AG04449 (cell line): ENCODE measurements at regions not wholly inside any gene's neighbourhood (a gene's known extent, or its start where the extent isn't known, plus 50 kb on each side); places are given as distances from the start of the nearest gene placed in this dataset.

Experiments
- CTCF ChIA-PET: fragments of 350-600 bp; formaldehyde crosslinking; extraction: SDS; loops from one replicate; lab custom pipeline; 2021; ENCODE audit warnings: antibody characterized with exemption; lab: Yijun Ruan, JAX
- POLR2A ChIA-PET: fragments of 400-600, 350-600 bp; formaldehyde crosslinking; extraction: SDS; loops from one replicate; lab custom pipeline; 2020; ENCODE audit warnings: antibody characterized with exemption, inconsistent platforms; lab: Yijun Ruan, JAX
- DNase-seq: peaks from one replicate; pipeline ENCODE4 v3.0.0-alpha.2; 2010; ENCODE audit warnings: low read depth, low spot score
- H3K4me3 ChIP-seq: 2 replicates; pipeline ENCODE4 v1.5.1; 2011; ENCODE audit warnings: low read depth, mild to moderate bottlenecking, control low read depth, low read length
- CTCF ChIP-seq: IDR thresholded peaks from one replicate; pipeline ENCODE4 v1.5.1; 2011; ENCODE audit warnings: mild to moderate bottlenecking, moderate library complexity, low read length, control low read depth, inconsistent platforms; ENCODE audit not compliant: insufficient read depth; ENCODE audit errors: missing control alignments

- no peak for DNase-seq
- no peak overlapping the region for H3K4me3 ChIP-seq
- no peak for TF ChIP-seq CTCF
- ChIA-PET CTCF (no interaction called here), POLR2A (no interaction called here)
Measured at GRCh38 chr3:18223571-18223970, 201.6 kb downstream of the SATB1 start.

GRCh38 chr3:18222686-18223085 lies 202.5 kb downstream of the SATB1 start:
- ChIA-PET POLR2A (no interaction called here), CTCF (no interaction called here)
- TF ChIP-seq CTCF: no peak
- H3K4me3 ChIP-seq: no peak overlapping the region
- DNase-seq: no peak

- no peak for DNase-seq
- H3K4me3 ChIP-seq: no peak overlapping the region
- POLR2A ChIA-PET: no interaction called here
- TF ChIP-seq CTCF: no peak
- CTCF ChIA-PET: no interaction called here
Measured at GRCh38 chr3:18217507-18218174, 207.5 kb downstream of the SATB1 start.

- CTCF ChIA-PET: no interaction called here
- no peak overlapping the region for H3K4me3 ChIP-seq
- no peak for DNase-seq
- POLR2A ChIA-PET: no interaction called here
- TF ChIP-seq CTCF: no peak
Measured at GRCh38 chr3:18216996-18217395, 208.1 kb downstream of the SATB1 start.

GRCh38 chr3:18215639-18216038 lies 209.5 kb downstream of the SATB1 start:
- ChIA-PET POLR2A (no interaction called here), CTCF (no interaction called here)
- TF ChIP-seq CTCF: no peak
- no peak overlapping the region for H3K4me3 ChIP-seq
- DNase-seq: no peak

- no peak for DNase-seq
- ChIA-PET CTCF (no interaction called here), POLR2A (no interaction called here)
- no peak for TF ChIP-seq CTCF
- no peak overlapping the region for H3K4me3 ChIP-seq
Measured at GRCh38 chr3:18211116-18211515, 214.0 kb downstream of the SATB1 start.
